ENCODE measurements at regions not wholly inside any gene's neighbourhood (a gene's known extent, or its start where the extent isn't known, plus 50 kb on each side); places are given as distances from the start of the nearest gene placed in this dataset.

DNA sequence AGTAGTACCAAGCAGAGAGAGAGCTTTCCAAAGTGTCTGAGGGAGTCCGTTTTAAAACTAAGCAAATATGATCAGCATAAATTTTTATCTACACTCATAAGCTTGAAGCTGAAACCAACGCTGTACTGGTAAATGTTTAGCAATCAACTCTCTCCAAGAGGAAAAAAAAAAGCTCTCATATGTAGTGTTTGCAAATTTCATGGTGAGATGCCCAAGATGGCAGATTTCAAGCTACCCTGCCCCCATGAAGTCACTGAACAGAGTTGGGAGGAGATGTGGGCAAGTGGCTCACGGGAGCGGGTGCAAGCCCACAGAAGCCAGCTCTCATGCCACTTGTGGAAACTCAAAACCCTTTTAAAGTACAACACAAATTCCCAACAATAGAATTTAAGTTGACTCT is 475.8 kb downstream of the BCAT1 start:
- TF ChIP-seq, protein P1, sequence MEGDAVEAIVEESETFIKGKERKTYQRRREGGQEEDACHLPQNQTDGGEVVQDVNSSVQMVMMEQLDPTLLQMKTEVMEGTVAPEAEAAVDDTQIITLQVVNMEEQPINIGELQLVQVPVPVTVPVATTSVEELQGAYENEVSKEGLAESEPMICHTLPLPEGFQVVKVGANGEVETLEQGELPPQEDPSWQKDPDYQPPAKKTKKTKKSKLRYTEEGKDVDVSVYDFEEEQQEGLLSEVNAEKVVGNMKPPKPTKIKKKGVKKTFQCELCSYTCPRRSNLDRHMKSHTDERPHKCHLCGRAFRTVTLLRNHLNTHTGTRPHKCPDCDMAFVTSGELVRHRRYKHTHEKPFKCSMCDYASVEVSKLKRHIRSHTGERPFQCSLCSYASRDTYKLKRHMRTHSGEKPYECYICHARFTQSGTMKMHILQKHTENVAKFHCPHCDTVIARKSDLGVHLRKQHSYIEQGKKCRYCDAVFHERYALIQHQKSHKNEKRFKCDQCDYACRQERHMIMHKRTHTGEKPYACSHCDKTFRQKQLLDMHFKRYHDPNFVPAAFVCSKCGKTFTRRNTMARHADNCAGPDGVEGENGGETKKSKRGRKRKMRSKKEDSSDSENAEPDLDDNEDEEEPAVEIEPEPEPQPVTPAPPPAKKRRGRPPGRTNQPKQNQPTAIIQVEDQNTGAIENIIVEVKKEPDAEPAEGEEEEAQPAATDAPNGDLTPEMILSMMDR (IDR thresholded peaks at IDR 0.05; ENCODE audit: low read depth, low read length) = no peak
- no peak for TF ChIP-seq POLR2A (IDR thresholded peaks at IDR 0.05; ENCODE audit: extremely low read depth, insufficient read length)
- TF ChIP-seq, protein P2, sequence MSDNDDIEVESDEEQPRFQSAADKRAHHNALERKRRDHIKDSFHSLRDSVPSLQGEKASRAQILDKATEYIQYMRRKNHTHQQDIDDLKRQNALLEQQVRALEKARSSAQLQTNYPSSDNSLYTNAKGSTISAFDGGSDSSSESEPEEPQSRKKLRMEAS (IDR thresholded peaks at IDR 0.05; ENCODE audit: low read depth, low read length) = no peak
- no peak for TF ChIP-seq MYC (IDR thresholded peaks at IDR 0.05; ENCODE audit: low read depth, low read length)
- no peak for DNase-seq (ENCODE audit: low read depth)
- no peak overlapping the region for H3K4me3 ChIP-seq (ENCODE audit: low read depth, low read length)

DNA sequence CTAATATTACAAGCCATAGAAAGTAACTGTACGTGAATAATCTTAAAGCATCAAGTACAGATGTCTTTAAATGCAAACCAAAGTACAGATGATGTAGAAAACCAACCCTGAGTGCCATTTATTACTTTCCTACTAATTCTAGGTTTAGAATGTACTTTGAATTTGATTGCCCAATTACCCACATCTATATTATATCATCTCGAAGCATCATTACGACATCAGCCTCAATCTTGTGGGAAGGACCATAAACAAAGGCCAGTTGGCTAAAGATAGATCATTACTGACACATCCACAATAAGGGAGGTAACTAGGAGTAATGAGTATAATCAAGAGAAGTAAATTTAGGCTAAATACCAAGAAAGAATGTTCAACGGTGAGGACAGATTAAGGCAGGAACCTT is 478.9 kb downstream of the BCAT1 start:
- H3K4me3 ChIP-seq (ENCODE audit: low read depth, low read length) = no peak overlapping the region
- TF ChIP-seq, protein P2 (IDR thresholded peaks at IDR 0.05; ENCODE audit: low read depth, low read length) = no peak
- TF ChIP-seq POLR2A (IDR thresholded peaks at IDR 0.05; ENCODE audit: extremely low read depth, insufficient read length) (no peak), MYC (IDR thresholded peaks at IDR 0.05; ENCODE audit: low read depth, low read length) (no peak)
- TF ChIP-seq, protein P1 (IDR thresholded peaks at IDR 0.05; ENCODE audit: low read depth, low read length) = no peak
- DNase-seq (ENCODE audit: low read depth) = peak; percentile 39

DNA sequence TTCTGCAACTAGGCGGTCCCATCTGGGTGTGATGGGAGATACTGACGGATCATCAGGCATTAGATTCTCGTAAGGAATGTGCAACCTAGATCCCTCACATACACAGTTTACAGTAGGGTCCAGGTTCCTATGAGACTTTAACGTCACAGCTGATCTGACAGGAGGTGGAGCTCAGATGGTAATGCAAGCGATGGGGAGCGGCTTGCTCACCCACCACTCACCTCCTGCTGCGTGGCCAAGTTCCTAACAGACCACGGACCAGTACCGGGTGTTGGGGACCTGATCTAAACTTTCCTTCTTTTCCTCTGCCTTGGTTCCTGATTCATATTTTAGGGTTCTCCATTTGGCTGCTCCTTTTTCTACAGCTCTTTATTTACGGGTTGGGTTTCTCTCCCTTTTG is 479.8 kb downstream of the BCAT1 start:
- TF ChIP-seq, protein P1 (IDR thresholded peaks at IDR 0.05; ENCODE audit: low read depth, low read length) = no peak
- TF ChIP-seq MYC (IDR thresholded peaks at IDR 0.05; ENCODE audit: low read depth, low read length) (no peak), POLR2A (IDR thresholded peaks at IDR 0.05; ENCODE audit: extremely low read depth, insufficient read length) (no peak)
- TF ChIP-seq, protein P2 (IDR thresholded peaks at IDR 0.05; ENCODE audit: low read depth, low read length) = no peak
- H3K4me3 ChIP-seq (ENCODE audit: low read depth, low read length) = no peak overlapping the region
- DNase-seq (ENCODE audit: low read depth) = no peak

DNA sequence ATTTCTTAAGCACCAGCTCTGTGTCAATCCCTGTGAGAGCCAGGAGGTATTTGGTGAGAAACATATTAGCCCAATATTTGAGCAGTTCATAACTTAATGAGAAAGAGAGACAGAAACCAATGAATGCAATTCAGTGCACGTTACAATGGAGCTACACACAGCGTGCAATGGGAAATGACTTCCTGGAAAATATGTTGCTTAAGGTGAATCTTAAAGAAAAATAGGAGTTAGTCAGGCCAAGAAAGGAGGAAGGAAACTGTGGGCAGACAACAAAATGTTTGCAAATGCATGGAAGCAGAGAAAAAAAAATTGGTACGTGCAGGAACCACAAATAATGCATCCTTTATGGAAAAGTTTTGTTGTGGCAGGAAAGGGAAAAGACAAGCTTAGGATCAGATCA is 481.7 kb downstream of the BCAT1 start:
- TF ChIP-seq, protein P1 (IDR thresholded peaks at IDR 0.05; ENCODE audit: low read depth, low read length) = no peak
- TF ChIP-seq MYC (IDR thresholded peaks at IDR 0.05; ENCODE audit: low read depth, low read length) = no peak
- TF ChIP-seq POLR2A (IDR thresholded peaks at IDR 0.05; ENCODE audit: extremely low read depth, insufficient read length) = no peak
- TF ChIP-seq, protein P2 (IDR thresholded peaks at IDR 0.05; ENCODE audit: low read depth, low read length) = no peak
- no peak for DNase-seq (ENCODE audit: low read depth)
- no peak overlapping the region for H3K4me3 ChIP-seq (ENCODE audit: low read depth, low read length)

DNA sequence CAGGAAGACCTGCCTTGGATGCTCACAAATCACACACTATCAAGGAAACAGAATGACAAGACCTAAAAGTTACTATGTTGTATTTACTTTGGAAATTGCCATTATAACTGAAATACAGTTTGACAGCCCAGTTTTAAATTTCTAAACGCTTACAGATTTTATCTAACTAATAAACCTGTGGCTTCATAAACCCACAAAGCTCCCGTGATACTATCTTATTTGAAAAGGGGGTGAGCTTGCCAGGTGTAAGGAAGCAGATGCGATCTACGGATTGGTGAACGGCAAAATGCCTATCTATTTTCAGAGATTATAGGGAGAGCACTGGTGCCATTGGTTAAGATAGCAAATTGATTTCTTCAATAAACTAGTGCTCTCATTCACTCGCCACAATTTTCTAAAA is 485.5 kb downstream of the BCAT1 start:
- no peak overlapping the region for H3K4me3 ChIP-seq (ENCODE audit: low read depth, low read length)
- TF ChIP-seq, protein P1 (IDR thresholded peaks at IDR 0.05; ENCODE audit: low read depth, low read length) = no peak
- no peak for TF ChIP-seq MYC (IDR thresholded peaks at IDR 0.05; ENCODE audit: low read depth, low read length)
- TF ChIP-seq POLR2A (IDR thresholded peaks at IDR 0.05; ENCODE audit: extremely low read depth, insufficient read length) = no peak
- TF ChIP-seq, protein P2 (IDR thresholded peaks at IDR 0.05; ENCODE audit: low read depth, low read length) = no peak
- DNase-seq (ENCODE audit: low read depth) = no peak

DNA sequence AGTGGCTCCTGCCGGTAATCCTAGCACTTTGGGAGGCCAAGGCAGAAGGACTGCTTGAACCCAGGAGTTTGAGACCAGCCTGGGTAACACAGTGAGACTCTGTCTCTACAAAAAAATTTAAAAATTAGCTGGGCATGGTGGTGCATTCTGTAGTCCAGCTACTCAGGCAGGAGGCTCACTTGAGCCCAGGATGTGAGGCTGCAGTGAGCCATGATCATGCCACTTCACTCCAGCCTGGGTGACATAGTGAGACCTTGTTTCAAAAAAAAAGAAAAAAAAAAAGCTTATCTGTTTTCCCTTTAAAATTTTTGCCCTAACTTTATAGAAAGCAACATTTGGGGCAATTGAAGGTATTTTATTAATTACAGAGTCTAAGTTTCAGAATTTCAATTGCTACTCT is 486.0 kb downstream of the BCAT1 start:
- no peak overlapping the region for H3K4me3 ChIP-seq (ENCODE audit: low read depth, low read length)
- TF ChIP-seq MYC (IDR thresholded peaks at IDR 0.05; ENCODE audit: low read depth, low read length) (no peak), POLR2A (IDR thresholded peaks at IDR 0.05; ENCODE audit: extremely low read depth, insufficient read length) (no peak)
- TF ChIP-seq, protein P1 (IDR thresholded peaks at IDR 0.05; ENCODE audit: low read depth, low read length) = no peak
- TF ChIP-seq, protein P2 (IDR thresholded peaks at IDR 0.05; ENCODE audit: low read depth, low read length) = no peak
- DNase-seq (ENCODE audit: low read depth) = no peak

All from NB4 (cell line).